ENCODE measurements at regions not wholly inside any gene's neighbourhood (a gene's known extent, or its start where the extent isn't known, plus 50 kb on each side); places are given as distances from the start of the nearest gene placed in this dataset.

- no peaks in the 10 kb centered on the region for H3K27me3 Mint-ChIP-seq (ENCODE audit: low read depth)
- no peak overlapping the region for H3K4me3 Mint-ChIP-seq
- H3K4me1 Mint-ChIP-seq, result no peaks in the 10 kb centered on the region
- peaks cover 3% of the 10 kb centered on the region for H3K9me3 Mint-ChIP-seq
- no peaks in the 10 kb centered on the region for H3K36me3 Mint-ChIP-seq (ENCODE audit: low read depth)
- no peak overlapping the region for H3K27ac Mint-ChIP-seq
- TF ChIP-seq, protein P1, sequence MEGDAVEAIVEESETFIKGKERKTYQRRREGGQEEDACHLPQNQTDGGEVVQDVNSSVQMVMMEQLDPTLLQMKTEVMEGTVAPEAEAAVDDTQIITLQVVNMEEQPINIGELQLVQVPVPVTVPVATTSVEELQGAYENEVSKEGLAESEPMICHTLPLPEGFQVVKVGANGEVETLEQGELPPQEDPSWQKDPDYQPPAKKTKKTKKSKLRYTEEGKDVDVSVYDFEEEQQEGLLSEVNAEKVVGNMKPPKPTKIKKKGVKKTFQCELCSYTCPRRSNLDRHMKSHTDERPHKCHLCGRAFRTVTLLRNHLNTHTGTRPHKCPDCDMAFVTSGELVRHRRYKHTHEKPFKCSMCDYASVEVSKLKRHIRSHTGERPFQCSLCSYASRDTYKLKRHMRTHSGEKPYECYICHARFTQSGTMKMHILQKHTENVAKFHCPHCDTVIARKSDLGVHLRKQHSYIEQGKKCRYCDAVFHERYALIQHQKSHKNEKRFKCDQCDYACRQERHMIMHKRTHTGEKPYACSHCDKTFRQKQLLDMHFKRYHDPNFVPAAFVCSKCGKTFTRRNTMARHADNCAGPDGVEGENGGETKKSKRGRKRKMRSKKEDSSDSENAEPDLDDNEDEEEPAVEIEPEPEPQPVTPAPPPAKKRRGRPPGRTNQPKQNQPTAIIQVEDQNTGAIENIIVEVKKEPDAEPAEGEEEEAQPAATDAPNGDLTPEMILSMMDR (IDR thresholded peaks at IDR 0.05; ENCODE audit: unreplicated experiment in 3 of 3), result no peak
These were observed 1179.3 kb upstream of the CDH9 start for GRCh38 chr5:28217695-28218094.

DNA sequence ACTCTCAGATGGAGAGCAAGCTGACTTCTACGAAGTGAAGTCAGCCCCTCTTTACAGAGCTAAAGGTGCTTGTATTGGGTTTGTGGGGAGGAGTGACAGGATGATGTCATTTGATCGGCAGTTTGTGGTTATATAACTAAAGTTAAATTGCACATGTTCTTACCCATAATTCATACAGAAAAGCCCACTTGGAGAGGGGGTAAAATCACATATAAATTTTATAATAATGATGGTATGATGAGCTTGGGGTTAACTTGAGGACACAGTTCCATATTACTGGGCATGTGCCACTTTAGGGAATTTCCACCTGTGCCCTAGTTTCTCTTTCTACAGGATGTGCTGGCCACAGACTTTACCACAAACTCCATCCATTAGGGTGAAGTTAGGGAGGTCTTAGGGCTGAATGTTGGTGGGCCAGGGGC is 1178.6 kb upstream of the CDH9 start:
- H3K4me3 Mint-ChIP-seq, result no peak overlapping the region
- H3K4me1 Mint-ChIP-seq, result no peaks in the 10 kb centered on the region
- no peaks in the 10 kb centered on the region for H3K27me3 Mint-ChIP-seq (ENCODE audit: low read depth)
- no peak overlapping the region for H3K27ac Mint-ChIP-seq
- TF ChIP-seq, protein P1 (IDR thresholded peaks at IDR 0.05; ENCODE audit: unreplicated experiment in 3 of 3), result no peak
- H3K36me3 Mint-ChIP-seq (ENCODE audit: low read depth), result no peaks in the 10 kb centered on the region
- H3K9me3 Mint-ChIP-seq, result peaks cover 3% of the 10 kb centered on the region

DNA sequence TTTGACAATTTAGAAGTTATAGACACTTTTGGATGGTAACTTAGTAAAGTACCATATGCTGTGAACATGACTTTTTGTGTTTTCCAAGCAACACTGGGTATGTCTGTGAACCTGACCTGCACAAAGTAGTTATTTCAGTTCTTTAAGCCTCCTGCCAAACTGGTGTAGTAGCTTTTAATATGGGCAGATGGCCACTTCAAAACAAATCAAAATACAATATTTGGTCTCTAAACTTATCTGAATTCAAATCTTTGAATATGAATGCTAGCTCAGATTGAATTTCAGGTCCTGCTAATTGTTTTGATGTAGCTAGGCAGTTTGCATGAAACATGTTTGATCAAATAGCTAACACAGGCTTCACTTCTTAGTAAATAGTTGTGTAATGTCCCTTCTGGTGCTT is 1176.7 kb upstream of the CDH9 start:
- Mint-ChIP-seq H3K9me3 (peaks cover 3% of the 10 kb centered on the region), H3K27ac (no peak overlapping the region), H3K4me3 (no peak overlapping the region), H3K36me3 (ENCODE audit: low read depth) (no peaks in the 10 kb centered on the region), H3K4me1 (no peaks in the 10 kb centered on the region), H3K27me3 (ENCODE audit: low read depth) (no peaks in the 10 kb centered on the region)
- TF ChIP-seq, protein P1 (IDR thresholded peaks at IDR 0.05; ENCODE audit: unreplicated experiment in 3 of 3), result no peak

DNA sequence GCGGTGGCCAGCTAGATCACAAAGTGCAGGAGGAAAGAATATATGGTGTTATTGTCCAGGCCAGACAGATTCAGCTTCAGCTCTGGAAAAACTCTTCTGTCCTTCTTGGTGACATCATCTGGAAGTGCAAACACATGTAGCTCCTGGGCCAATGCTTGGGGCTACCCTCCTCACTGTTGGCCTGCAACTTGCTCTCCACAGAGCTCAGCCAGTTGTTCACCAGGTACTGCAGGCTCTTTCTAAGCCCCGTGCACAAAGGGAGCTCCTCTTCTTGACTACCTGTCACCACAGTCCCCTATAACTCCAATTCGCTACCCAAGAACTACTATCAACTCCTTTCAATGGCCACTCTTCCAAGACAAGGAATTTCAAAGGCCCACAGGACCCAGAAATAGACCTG is 1175.9 kb upstream of the CDH9 start:
- TF ChIP-seq, protein P1 (IDR thresholded peaks at IDR 0.05; ENCODE audit: unreplicated experiment in 3 of 3), result no peak
- Mint-ChIP-seq H3K27ac (no peak overlapping the region), H3K36me3 (ENCODE audit: low read depth) (no peaks in the 10 kb centered on the region)

DNA sequence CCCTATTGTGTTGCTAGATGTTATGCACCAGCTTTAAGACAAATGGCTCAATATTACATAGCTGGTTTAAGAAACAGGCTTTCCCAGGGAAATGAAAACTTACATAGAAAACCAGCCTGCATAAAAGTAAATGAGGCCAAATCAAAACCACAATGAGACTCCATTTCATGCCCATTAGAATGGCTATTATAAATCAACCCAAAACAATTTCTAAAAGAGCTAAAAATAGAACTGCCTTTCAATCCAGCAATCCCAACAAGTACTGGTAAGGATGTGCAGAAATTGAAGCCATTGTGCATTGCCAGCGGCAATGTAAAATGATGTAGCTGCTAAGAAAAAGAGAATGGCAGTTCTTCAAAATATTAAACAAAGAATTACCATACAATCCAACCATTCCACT is 1170.0 kb upstream of the CDH9 start:
- Mint-ChIP-seq H3K27ac (no peak overlapping the region), H3K27me3 (ENCODE audit: low read depth) (no peaks in the 10 kb centered on the region), H3K4me3 (no peak overlapping the region), H3K4me1 (no peaks in the 10 kb centered on the region), H3K9me3 (no peaks in the 10 kb centered on the region), H3K36me3 (ENCODE audit: low read depth) (no peaks in the 10 kb centered on the region)
- TF ChIP-seq, protein P1 (IDR thresholded peaks at IDR 0.05; ENCODE audit: unreplicated experiment in 3 of 3), result no peak

More for the DNA sequence above, 1175.9 kb upstream of the CDH9 start:
- Mint-ChIP-seq H3K27me3 (ENCODE audit: low read depth) (no peaks in the 10 kb centered on the region), H3K4me1 (no peaks in the 10 kb centered on the region), H3K4me3 (no peak overlapping the region), H3K9me3 (peaks cover 3% of the 10 kb centered on the region)

- Mint-ChIP-seq H3K4me3 (no peak overlapping the region), H3K36me3 (ENCODE audit: low read depth) (no peaks in the 10 kb centered on the region), H3K9me3 (no peaks in the 10 kb centered on the region)
These were observed 1151.6 kb upstream of the CDH9 start for GRCh38 chr5:28190011-28190410.

More at GRCh38 chr5:28190011-28190410, 1151.6 kb upstream of the CDH9 start:
- Mint-ChIP-seq H3K4me1 (no peaks in the 10 kb centered on the region), H3K27me3 (ENCODE audit: low read depth) (no peaks in the 10 kb centered on the region), H3K27ac (peak overlapping the region in 2 of 3 experiments; percentile 37 to 77)
- TF ChIP-seq, protein P1 (IDR thresholded peaks at IDR 0.05; ENCODE audit: unreplicated experiment in 3 of 3), result no peak

All from nephron (organoid).